A172 (cell line): ENCODE measurements at regions not wholly inside any gene's neighbourhood (a gene's known extent, or its start where the extent isn't known, plus 50 kb on each side); places are given as distances from the start of the nearest gene placed in this dataset.

Experiments
- DNase-seq: peaks from one replicate; pipeline ENCODE4 v3.0.0-alpha.2; 2015; ENCODE audit warnings: low spot score

- DNase-seq = no peak
Observed at GRCh38 chr22:49147171-49147570, 680.5 kb downstream of the BRD1 start.

- no peak for DNase-seq
Observed at GRCh38 chr22:49146511-49146910, 681.2 kb downstream of the BRD1 start.

GRCh38 chr22:49143812-49144211 is 683.9 kb downstream of the BRD1 start:
- DNase-seq = no peak

- no peak for DNase-seq
Observed at GRCh38 chr22:49142891-49143290, 684.8 kb downstream of the BRD1 start.

- no peak for DNase-seq
Observed at GRCh38 chr22:49142296-49142695, 685.4 kb downstream of the BRD1 start.

GRCh38 chr22:49141761-49142160 is 685.9 kb downstream of the BRD1 start:
- no peak for DNase-seq

GRCh38 chr22:49140911-49141665 is 686.6 kb downstream of the BRD1 start:
- no peak for DNase-seq

GRCh38 chr22:49139492-49140151 is 688.1 kb downstream of the BRD1 start:
- DNase-seq = no peak

- no peak for DNase-seq
Observed at GRCh38 chr22:49138250-49138790, 689.4 kb downstream of the BRD1 start.

GRCh38 chr22:49137206-49137840 is 690.4 kb downstream of the BRD1 start:
- DNase-seq = no peak

- DNase-seq = no peak
Observed at GRCh38 chr22:49136816-49137180, 690.9 kb downstream of the BRD1 start.

GRCh38 chr22:49136041-49136815 is 691.4 kb downstream of the BRD1 start:
- DNase-seq = no peak

- no peak for DNase-seq
Observed at GRCh38 chr22:49134076-49134475, 693.6 kb downstream of the BRD1 start.

- DNase-seq = no peak
Observed at GRCh38 chr22:49133541-49133940, 694.1 kb downstream of the BRD1 start.

- DNase-seq = no peak
Observed at GRCh38 chr22:49132009-49132408, 695.7 kb downstream of the BRD1 start.

- DNase-seq = no peak
Observed at GRCh38 chr22:49129736-49130135, 697.9 kb downstream of the BRD1 start.

GRCh38 chr22:49128874-49129273 is 698.8 kb downstream of the BRD1 start:
- DNase-seq = no peak

- no peak for DNase-seq
Observed at GRCh38 chr22:49124608-49125007, 703.1 kb downstream of the BRD1 start.

GRCh38 chr22:49123621-49124192 is 704.0 kb downstream of the BRD1 start:
- DNase-seq = no peak

GRCh38 chr22:49119551-49119952 is 708.1 kb downstream of the BRD1 start:
- no peak for DNase-seq

GRCh38 chr22:49118065-49118464 is 709.6 kb downstream of the BRD1 start:
- DNase-seq = no peak

GRCh38 chr22:49117486-49117885 is 710.2 kb downstream of the BRD1 start:
- no peak for DNase-seq
